C4-2B (cell line): ENCODE measurements at regions not wholly inside any gene's neighbourhood (a gene's known extent, or its start where the extent isn't known, plus 50 kb on each side); places are given as distances from the start of the nearest gene placed in this dataset.
A peak's percentile ranks its signal among the peaks of the same experiment; 100 is the strongest.

Source experiments
- H3K27ac ChIP-seq: fragments of 450-650 bp; 2 replicates; pipeline ENCODE4 v1.5.1; 2017
- ZFX ChIP-seq: fragments of 450-650 bp; IDR thresholded peaks from 2 replicates; pipeline ENCODE4 v1.6.1; 2017
- TF ChIP-seq, protein P1 (sequence below): fragments of 450-650 bp; conservative IDR thresholded peaks from 2 replicates; pipeline ENCODE4 v1.5.1; 2017; ENCODE audit warnings: mild to moderate bottlenecking

DNA sequence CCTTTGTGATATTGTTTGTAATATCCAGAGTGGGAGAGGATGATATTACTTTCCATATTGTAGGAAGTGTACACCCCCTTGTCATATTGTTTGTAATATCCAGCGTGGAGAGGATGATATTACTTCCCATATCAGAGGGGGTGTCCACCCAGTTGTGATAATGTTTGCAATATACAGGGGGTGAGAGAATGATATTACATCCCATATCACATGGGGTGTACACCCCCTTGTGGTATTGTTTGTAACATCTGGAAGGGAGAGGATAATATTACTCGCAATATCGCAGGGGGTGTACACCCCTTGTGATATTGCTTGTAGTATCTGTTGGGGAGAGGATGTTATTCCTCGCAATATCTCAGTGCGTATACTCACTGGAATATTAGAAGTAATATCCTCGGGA, 61.5 kb downstream of the PRSS23 start:
- TF ChIP-seq, protein P1, sequence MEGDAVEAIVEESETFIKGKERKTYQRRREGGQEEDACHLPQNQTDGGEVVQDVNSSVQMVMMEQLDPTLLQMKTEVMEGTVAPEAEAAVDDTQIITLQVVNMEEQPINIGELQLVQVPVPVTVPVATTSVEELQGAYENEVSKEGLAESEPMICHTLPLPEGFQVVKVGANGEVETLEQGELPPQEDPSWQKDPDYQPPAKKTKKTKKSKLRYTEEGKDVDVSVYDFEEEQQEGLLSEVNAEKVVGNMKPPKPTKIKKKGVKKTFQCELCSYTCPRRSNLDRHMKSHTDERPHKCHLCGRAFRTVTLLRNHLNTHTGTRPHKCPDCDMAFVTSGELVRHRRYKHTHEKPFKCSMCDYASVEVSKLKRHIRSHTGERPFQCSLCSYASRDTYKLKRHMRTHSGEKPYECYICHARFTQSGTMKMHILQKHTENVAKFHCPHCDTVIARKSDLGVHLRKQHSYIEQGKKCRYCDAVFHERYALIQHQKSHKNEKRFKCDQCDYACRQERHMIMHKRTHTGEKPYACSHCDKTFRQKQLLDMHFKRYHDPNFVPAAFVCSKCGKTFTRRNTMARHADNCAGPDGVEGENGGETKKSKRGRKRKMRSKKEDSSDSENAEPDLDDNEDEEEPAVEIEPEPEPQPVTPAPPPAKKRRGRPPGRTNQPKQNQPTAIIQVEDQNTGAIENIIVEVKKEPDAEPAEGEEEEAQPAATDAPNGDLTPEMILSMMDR: peak; percentile 21
- TF ChIP-seq ZFX: no peak
- no peak overlapping the region for H3K27ac ChIP-seq

GRCh38 chr11:86863476-86863875, 63.1 kb downstream of the PRSS23 start:
- H3K27ac ChIP-seq: no peak overlapping the region
- TF ChIP-seq, protein P1: no peak
- TF ChIP-seq ZFX: no peak

DNA sequence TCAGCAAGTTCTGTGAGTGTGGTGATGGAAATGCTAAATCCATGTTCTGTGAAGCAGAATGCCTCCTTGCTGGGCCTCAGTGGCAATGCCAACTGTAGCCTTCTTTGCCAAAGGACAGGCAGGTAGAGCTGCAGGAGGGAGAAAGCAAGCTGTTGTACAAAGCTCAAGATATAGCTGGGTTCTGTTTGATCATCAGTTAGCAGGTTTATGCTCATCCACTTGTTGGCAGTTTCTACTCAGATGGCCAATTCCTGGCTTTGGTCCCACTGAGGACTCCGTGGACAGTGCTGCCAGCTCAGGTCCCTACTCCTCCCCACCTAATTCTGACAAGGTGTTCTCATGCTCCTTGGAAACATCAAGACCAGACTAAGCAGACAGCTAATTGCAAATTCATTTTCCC, 65.1 kb downstream of the PRSS23 start:
- no peak overlapping the region for H3K27ac ChIP-seq
- no peak for TF ChIP-seq ZFX
- TF ChIP-seq, protein P1: no peak

GRCh38 chr11:86869531-86869930, 69.2 kb downstream of the PRSS23 start:
- TF ChIP-seq, protein P1: no peak

GRCh38 chr11:86869966-86870570, 69.7 kb downstream of the PRSS23 start:
- TF ChIP-seq, protein P1: peak; percentile 93
- TF ChIP-seq ZFX: no peak
- no peak overlapping the region for H3K27ac ChIP-seq

More at GRCh38 chr11:86869531-86869930, 69.2 kb downstream of the PRSS23 start:
- no peak overlapping the region for H3K27ac ChIP-seq

DNA sequence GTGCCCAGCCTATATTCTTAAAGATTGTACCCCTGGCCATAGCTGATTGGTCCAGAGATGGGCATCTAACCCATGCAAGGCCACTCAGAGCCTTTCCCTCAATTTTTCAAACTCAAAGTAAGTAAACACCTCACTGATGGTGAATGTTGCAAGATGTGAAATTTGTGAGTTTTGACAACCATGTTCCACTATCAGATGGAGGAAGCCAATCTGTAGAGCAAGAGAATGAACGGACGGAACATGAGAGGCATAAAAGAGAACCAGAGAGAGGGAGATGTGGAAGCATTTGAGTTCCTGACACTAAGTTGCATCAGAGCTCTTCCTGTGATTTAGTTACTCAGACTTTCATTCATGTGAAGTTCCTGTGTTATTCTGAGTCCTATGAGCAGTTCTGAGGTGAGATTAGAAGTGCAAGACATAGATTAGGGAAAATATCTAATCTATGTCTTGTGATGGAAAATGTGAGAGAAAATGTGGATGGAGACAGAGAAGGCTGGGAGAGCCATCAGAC, 73.3 kb downstream of the PRSS23 start:
- no peak for TF ChIP-seq ZFX
- TF ChIP-seq, protein P1: no peak
- no peak overlapping the region for H3K27ac ChIP-seq

DNA sequence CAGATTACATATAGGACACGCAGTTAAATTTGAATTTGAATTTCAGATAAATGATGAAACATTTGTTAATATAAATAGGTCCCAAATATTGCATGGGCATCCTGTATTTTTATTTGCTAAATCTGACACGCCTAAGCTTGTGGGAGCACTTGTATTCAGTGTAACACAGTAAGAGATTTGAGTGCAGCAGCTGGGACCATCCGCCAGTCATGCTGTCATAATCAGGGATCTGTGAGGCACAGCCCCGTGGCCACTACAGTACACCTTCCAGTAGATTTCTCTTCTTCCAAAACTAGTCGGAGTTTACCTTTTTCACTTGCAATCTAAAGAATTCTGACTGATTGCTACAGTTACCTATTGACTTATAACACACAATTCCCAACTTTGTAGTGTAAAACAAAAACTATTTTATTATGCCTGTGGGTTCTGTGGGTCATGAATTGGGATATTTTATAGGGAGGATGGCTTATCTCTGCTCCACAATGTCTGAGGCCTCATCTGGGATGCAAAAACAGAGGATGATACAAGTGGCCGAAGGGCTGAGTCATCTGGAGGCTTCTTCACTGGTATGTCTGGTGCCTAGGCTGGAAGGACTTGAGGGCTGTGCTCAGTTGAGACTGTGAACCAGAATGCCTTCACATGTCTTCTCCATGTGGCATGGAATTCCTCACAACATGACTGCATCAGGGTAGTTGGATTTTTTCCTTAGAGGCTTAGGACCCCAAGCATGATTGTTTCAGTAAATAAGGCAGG, 74.1 kb downstream of the PRSS23 start:
- TF ChIP-seq, protein P1: no peak
- no peak for TF ChIP-seq ZFX
- H3K27ac ChIP-seq: no peak overlapping the region
